ENCODE measurements at regions not wholly inside any gene's neighbourhood (a gene's known extent, or its start where the extent isn't known, plus 50 kb on each side); places are given as distances from the start of the nearest gene placed in this dataset.

- CTCF ChIA-PET: no interaction called here
- POLR2A ChIA-PET (ENCODE audit: low non-redundant PET): no interaction called here
- TF ChIP-seq CTCF (conservative IDR thresholded peaks at IDR 0.05; ENCODE audit: low read depth, low read length): no peak
- Histone ChIP-seq H3K27me3 (replicated peaks; ENCODE audit: insufficient read depth, low read depth, low read length, poor library complexity) (no peaks in the 10 kb centered on the region), H3K27ac (ENCODE audit: low read depth, low read length, poor library complexity, severe bottlenecking) (peak overlapping the region; percentile 59), H3K36me3 (ENCODE audit: insufficient read depth, low read length, poor library complexity, severe bottlenecking) (no peaks in the 10 kb centered on the region), H3K4me3 (ENCODE audit: low read depth, low read length, poor library complexity, severe bottlenecking) (no peak overlapping the region), H3K9me3 (ENCODE audit: low read depth, low read length, poor library complexity, severe bottlenecking) (no peaks in the 10 kb centered on the region), H3K4me1 (ENCODE audit: insufficient read depth, low read length, poor library complexity, severe bottlenecking) (peaks cover 15% of the 10 kb centered on the region)
- BruUV-seq (replicated peaks): no TSS peak
- DNase-seq (ENCODE audit: low spot score): peak; percentile 78
- intact Hi-C loops (cut with micrococcal nuclease; ENCODE audit: unreplicated experiment): no loop called here
These were observed 963.4 kb upstream of the NRXN1 start for GRCh38 chr2:51995293-51995692.

- BruUV-seq (replicated peaks): no TSS peak
- Histone ChIP-seq H3K27me3 (replicated peaks; ENCODE audit: insufficient read depth, low read depth, low read length, poor library complexity) (no peaks in the 10 kb centered on the region), H3K27ac (ENCODE audit: low read depth, low read length, poor library complexity, severe bottlenecking) (peak overlapping the region; percentile 59), H3K4me1 (ENCODE audit: insufficient read depth, low read length, poor library complexity, severe bottlenecking) (peaks cover 15% of the 10 kb centered on the region), H3K4me3 (ENCODE audit: low read depth, low read length, poor library complexity, severe bottlenecking) (no peak overlapping the region), H3K36me3 (ENCODE audit: insufficient read depth, low read length, poor library complexity, severe bottlenecking) (no peaks in the 10 kb centered on the region), H3K9me3 (ENCODE audit: low read depth, low read length, poor library complexity, severe bottlenecking) (no peaks in the 10 kb centered on the region)
- peak; percentile 50 for DNase-seq (ENCODE audit: low spot score)
- ChIA-PET CTCF (no interaction called here), POLR2A (ENCODE audit: low non-redundant PET) (no interaction called here)
- intact Hi-C loops (cut with micrococcal nuclease; ENCODE audit: unreplicated experiment): no loop called here
- TF ChIP-seq CTCF (conservative IDR thresholded peaks at IDR 0.05; ENCODE audit: low read depth, low read length) (no peak), EZH2 (IDR thresholded peaks at IDR 0.05; ENCODE audit: borderline replicate concordance, low read depth, low read length, poor library complexity, severe bottlenecking) (no peak)
These were observed 962.3 kb upstream of the NRXN1 start for GRCh38 chr2:51994123-51994763.

GRCh38 chr2:51990684-51991083 lies 958.8 kb upstream of the NRXN1 start:
- Histone ChIP-seq H3K27me3 (replicated peaks; ENCODE audit: insufficient read depth, low read depth, low read length, poor library complexity) (no peaks in the 10 kb centered on the region), H3K4me1 (ENCODE audit: insufficient read depth, low read length, poor library complexity, severe bottlenecking) (peaks cover 15% of the 10 kb centered on the region), H3K9me3 (ENCODE audit: low read depth, low read length, poor library complexity, severe bottlenecking) (no peaks in the 10 kb centered on the region), H3K4me3 (ENCODE audit: low read depth, low read length, poor library complexity, severe bottlenecking) (no peak overlapping the region), H3K36me3 (ENCODE audit: insufficient read depth, low read length, poor library complexity, severe bottlenecking) (no peaks in the 10 kb centered on the region), H3K27ac (ENCODE audit: low read depth, low read length, poor library complexity, severe bottlenecking) (no peak overlapping the region)
- no TSS peak for BruUV-seq (replicated peaks)
- no peak for DNase-seq (ENCODE audit: low spot score)
- TF ChIP-seq EZH2 (IDR thresholded peaks at IDR 0.05; ENCODE audit: borderline replicate concordance, low read depth, low read length, poor library complexity, severe bottlenecking) (no peak), CTCF (conservative IDR thresholded peaks at IDR 0.05; ENCODE audit: low read depth, low read length) (no peak)
- ChIA-PET POLR2A (ENCODE audit: low non-redundant PET) (no interaction called here), CTCF (no interaction called here)
- intact Hi-C loops (cut with micrococcal nuclease; ENCODE audit: unreplicated experiment): no loop called here
